ENCODE measurements at regions not wholly inside any gene's neighbourhood (a gene's known extent, or its start where the extent isn't known, plus 50 kb on each side); places are given as distances from the start of the nearest gene placed in this dataset.

- TF ChIP-seq CTCF (IDR thresholded peaks at IDR 0.05) (no peak), EZH2 (IDR thresholded peaks at IDR 0.05; ENCODE audit: borderline replicate concordance, insufficient read depth, low read depth, low read length, poor library complexity, severe bottlenecking) (no peak)
Measured at GRCh38 chr6:44023586-44024454, 103.4 kb downstream of the MRPL14 start.

Data from B cell (primary cell).